Iris pigment epithelial cell (primary cell): ENCODE measurements at regions not wholly inside any gene's neighbourhood (a gene's known extent, or its start where the extent isn't known, plus 50 kb on each side); places are given as distances from the start of the nearest gene placed in this dataset.
A peak's percentile ranks its signal among the peaks of the same experiment; 100 is the strongest.

Experiments used
- DNase-seq: peaks from one replicate; pipeline ENCODE4 v3.0.0-alpha.2; 2011; ENCODE audit warnings: low read depth

- DNase-seq = no peak
These were observed 122.7 kb downstream of the ZNF518B start for GRCh38 chr4:10334506-10335028.

DNA sequence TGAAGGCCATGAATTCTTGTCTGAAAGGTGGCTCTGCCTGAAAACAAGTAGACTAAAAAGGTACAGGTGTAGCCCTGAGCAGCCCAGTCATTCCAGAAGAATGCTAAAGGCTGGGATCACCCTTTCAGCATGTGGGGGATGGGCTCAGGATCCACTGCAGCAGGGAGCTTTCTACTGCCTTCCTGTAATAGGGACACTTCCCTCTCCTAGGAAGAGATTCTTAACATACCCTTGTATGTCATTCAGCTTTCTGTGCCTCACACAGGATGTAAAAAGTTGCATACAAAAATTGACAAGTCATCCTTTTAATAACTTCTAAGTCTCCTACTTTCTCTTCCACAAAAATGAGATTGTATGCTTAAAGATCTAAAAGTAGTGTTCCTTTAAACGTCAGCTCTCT lies 123.3 kb downstream of the ZNF518B start:
- DNase-seq = no peak

DNA sequence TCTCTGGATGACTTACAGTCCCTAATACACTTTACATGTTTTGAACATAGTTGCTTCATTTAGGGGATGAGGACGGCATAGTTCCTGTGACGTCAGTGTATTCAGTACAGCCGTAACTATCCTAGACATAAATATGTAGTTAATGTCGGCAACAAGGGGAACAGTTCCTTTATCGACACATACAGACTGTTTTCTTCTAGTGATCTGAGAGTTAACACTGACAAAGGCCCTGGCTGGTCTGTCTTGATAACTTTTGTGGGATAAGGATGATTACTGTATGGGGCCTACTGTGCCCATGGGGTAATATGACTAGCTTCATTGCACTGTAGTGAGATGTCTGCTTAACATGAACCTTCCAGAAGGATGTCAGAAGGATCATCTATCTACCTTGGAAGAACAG lies 131.2 kb downstream of the ZNF518B start:
- no peak for DNase-seq

DNA sequence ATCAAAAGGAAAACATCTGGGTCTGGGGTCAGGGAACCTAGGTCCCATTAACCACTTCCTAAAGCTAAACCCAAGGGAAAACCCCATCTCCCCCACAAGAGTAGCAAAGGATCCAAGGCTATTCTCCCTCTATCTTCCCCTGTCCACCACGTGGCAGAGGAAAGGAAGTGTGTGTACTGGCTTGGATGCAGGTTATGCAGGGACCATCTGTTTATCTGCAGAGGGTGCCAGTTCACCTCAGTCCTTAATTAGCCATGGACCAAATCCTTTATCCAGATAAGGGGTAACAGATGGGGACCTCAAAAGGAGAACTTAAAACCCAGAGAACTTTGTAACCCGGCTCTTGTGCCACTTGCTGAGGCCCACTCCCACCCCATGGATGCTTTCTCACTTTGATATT lies 135.3 kb downstream of the ZNF518B start:
- no peak for DNase-seq

DNA sequence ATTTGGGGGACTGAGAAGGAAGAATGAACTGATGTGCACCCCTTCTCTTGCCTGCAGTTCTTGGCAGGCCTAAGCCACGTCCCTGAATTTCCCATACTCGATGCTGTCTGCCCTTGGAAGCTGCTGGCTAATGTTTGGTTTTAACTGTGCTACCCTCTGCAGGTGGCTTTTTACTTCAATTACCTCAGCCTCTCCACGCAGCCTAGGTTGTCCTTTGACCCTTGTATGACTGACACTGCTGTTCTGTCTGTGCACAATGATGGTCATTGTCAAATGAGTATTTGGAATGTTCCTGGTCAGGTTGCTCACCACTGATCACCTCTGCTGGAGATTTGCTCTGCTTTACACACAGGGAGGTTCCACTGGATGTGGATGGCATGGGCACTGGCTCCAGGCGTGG lies 137.1 kb downstream of the ZNF518B start:
- no peak for DNase-seq

DNA sequence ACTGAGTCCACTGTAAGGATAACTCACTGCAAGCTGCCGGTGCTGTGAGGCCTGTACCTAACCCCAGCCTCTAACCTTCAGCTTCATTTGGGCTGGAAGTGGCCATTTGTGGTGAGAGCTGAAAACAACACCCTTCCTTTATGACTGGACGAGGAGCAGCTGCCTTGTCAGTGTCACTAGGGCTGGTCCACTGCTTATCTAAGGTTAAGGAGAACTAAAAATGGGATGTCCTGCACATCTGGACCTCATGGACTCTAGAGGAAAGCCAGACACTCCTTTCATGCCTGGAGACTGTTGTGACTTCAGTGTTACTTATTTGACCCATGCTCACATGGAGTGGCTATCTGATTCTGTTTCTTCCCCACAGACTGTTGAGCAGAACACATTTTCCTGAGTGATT lies 139.9 kb downstream of the ZNF518B start:
- DNase-seq = no peak

GRCh38 chr4:10316851-10317250 lies 140.4 kb downstream of the ZNF518B start:
- DNase-seq = no peak

- DNase-seq = no peak
These were observed 141.6 kb downstream of the ZNF518B start for GRCh38 chr4:10315638-10316037.

DNA sequence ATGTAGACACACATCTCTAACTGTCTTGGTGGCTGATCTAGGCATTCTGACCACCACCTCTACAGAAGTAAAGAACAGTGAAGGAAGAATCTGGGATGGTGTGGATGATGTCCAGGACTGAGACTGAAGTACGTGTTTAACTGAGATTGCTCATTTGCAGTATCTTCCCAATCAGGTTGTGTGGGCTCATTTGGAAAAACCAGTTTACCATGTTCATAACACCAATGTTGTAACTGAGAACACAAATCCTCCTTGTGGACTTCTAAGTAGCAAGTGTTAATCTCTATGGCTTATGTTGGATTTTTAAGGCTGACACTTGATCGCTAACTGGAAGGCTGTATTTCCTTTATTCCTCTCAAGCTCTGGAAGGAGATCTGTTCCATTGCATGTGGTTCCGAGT lies 144.7 kb downstream of the ZNF518B start:
- no peak for DNase-seq

GRCh38 chr4:10311939-10312338 lies 145.3 kb downstream of the ZNF518B start:
- DNase-seq = no peak

- no peak for DNase-seq
These were observed 151.4 kb downstream of the ZNF518B start for GRCh38 chr4:10305816-10306215.

GRCh38 chr4:10303291-10303690 lies 153.9 kb downstream of the ZNF518B start:
- no peak for DNase-seq

DNA sequence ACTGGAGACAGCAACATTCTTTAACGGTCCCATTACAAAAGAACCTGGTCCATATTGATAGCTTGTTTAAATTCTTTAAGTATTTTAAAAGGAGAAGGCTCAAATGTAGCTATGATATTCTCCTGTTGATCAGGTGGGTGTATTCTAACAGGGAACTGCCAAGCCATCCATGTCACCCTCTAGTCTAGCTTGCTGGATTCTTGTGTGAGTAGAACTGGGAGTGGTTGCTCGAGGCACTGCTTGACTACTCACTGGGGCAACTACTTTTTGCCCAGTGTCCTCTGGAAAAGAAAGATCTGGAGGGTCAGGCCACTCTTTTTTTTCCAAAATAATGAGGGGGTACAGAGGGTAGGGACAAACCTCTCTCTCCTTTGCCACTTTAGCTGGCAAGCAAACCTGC lies 155.1 kb downstream of the ZNF518B start:
- no peak for DNase-seq

DNA sequence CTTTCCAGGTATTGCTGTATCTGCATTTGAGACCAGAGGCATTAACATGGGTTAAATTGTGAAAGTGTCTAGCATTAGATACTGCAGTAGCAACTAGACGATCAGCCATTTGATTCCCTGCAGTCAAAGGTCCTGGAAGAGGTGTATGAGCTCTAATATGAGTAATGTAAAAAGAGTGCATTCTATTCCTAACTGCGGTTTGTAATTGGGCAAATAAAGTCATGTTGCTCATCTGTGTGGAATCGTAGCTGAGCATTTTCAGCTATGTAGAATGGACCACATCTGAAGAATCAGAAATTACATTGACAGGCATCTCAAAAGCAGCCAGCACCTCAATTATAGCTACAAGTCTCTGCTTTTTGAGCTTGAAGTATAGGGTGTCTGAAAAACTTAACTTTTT lies 157.6 kb downstream of the ZNF518B start:
- DNase-seq = no peak

GRCh38 chr4:10298681-10299080 lies 158.5 kb downstream of the ZNF518B start:
- no peak for DNase-seq

- no peak for DNase-seq
These were observed 160.5 kb downstream of the ZNF518B start for GRCh38 chr4:10296730-10297129.

DNA sequence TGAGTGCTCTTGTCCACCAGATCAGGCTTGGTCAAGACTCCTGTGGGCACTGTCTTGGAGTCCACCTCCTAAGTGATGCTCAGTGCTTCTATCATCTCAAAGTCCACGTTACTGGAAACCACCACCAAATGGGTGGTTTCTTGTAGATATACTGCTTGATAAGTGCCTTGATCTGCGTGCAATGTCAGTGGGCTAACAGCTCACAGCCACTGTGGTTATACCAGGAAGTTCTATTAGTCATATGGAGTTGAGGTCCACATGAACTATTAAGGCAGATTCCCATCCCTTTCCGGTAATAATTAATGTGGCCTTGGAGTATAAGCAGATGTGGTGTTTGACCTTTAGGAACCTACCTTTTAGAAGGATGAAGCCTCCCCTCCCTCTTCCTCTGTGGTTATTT lies 161.9 kb downstream of the ZNF518B start:
- no peak for DNase-seq

- no peak for DNase-seq
These were observed 167.7 kb downstream of the ZNF518B start for GRCh38 chr4:10289538-10289906.

DNA sequence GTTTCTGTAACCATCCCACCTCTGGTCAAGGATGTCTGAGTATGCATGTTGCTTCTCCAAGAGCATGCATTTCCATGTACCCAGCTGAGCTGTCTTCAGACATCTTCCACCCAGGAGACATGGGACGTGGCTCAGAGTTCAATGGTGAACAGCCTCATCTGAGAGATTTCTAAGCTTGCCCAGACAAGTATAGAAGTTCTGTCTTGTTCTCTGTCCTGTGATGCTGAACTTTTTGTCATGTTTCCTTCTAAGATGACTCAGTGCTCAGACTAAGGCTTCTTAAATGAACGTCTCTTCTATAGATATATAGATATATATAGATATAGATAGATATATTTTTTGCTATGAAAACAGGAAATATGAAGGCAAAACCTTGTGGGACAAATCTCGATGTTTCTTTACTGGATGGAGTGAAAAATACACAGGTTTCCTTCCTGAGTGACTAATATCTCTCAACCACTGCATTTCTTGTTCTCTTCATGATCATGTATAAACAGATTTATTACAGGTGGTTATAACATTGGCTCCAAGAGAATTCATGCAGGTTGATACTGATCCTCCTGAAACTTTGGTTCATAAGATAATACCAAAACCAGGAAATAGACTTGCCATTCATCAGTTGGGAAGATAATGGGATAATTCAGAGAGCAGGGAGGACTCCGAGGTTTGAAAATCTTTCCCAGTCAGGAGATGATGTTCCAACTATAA lies 168.2 kb downstream of the ZNF518B start:
- DNase-seq = no peak

GRCh38 chr4:10285028-10285427 lies 168.4 kb upstream of the WDR1 start:
- no peak for DNase-seq

GRCh38 chr4:10283761-10284160 lies 167.2 kb upstream of the WDR1 start:
- DNase-seq = no peak

GRCh38 chr4:10281996-10282395 lies 165.4 kb upstream of the WDR1 start:
- DNase-seq = peak; percentile 2

DNA sequence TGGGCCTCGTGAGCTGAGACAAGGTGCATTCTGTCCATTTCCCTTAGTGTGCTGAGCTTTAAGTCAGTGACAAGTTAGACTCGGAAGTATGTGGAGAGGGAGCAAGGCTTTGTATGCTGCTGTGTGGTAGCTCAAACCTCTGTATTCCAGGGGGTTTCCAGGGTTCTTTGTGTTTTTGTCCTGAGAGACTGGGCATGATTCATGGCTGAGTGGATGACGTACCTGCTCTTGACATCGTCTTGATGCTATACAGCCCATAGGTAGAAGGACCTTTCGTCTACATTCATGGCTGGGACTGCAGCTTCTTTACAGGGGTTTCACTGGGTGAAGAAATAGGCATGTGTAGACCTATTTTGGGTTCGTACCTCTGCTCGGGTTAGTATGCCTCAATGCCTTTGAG lies 162.7 kb upstream of the WDR1 start:
- no peak for DNase-seq

- no peak for DNase-seq
These were observed 161.5 kb upstream of the WDR1 start for GRCh38 chr4:10278071-10278470.
